SK-N-SH (cell line): ENCODE measurements at regions not wholly inside any gene's neighbourhood (a gene's known extent, or its start where the extent isn't known, plus 50 kb on each side); places are given as distances from the start of the nearest gene placed in this dataset.

Experiments used
- CTCF ChIA-PET: fragments of 300-600, 350-600 bp; formaldehyde crosslinking; extraction: SDS; loops from one replicate; lab custom pipeline; 2021; lab: Yijun Ruan, JAX
- POLR2A ChIA-PET: fragments of 350-600 bp; sonication (Branson Sonifier 250); formaldehyde crosslinking; extraction: SDS; loops from one replicate; lab custom pipeline; 2020; ENCODE audit warnings: antibody characterized with exemption, inconsistent platforms; lab: Yijun Ruan, JAX
- DNase-seq: peaks from one replicate; pipeline ENCODE4 v3.0.0; 2012
- H2AFZ ChIP-seq: fragments of 200-600 bp; sonication (generic); 2 replicates; pipeline ENCODE4 v1.8.1; 2016; ENCODE audit warnings: antibody characterized with exemption, mild to moderate bottlenecking, low read depth
- H3F3A ChIP-seq: fragments of 200-600 bp; sonication (generic); replicated peaks from 2 replicates; pipeline ENCODE3; 2016; ENCODE audit warnings: antibody characterized with exemption, mild to moderate bottlenecking; ENCODE audit not compliant: insufficient read depth
- H3K27ac ChIP-seq, 2 experiments: fragments of 200-500 bp in 1 of 2; fragments of 200-600 bp in 1 of 2; sonication (Bioruptor generic) in 1 of 2; sonication (generic), shearing (Covaris generic) in 1 of 2; 2 replicates each; pipeline versions ENCODE4 v1.5.1 to v1.6.1; 2014 to 2016; ENCODE audit warnings: low read depth in 2 of 2, inconsistent platforms in 1 of 2, low read length in 1 of 2, mild to moderate bottlenecking in 1 of 2, mixed read lengths in 1 of 2
- H3K27me3 ChIP-seq: fragments of 200-600 bp; sonication (generic), shearing (Covaris generic); 2 replicates; pipeline ENCODE4 v1.6.1; 2016; ENCODE audit warnings: mixed run types; ENCODE audit not compliant: insufficient read depth
- H3K36me3 ChIP-seq, 2 experiments: fragments of 200-500 bp in 1 of 2; fragments of 200-600 bp in 1 of 2; sonication (Bioruptor generic) in 1 of 2; sonication (generic) in 1 of 2; replicated peaks in 1 of 2; 2 replicates each; pipeline versions ENCODE3 to v1.5.1; 2014 to 2016; ENCODE audit warnings: low read length in 1 of 2, mild to moderate bottlenecking in 1 of 2; ENCODE audit not compliant: insufficient read depth in 2 of 2, control insufficient read depth in 1 of 2
- H3K4me1 ChIP-seq, 2 experiments: fragments of 200-500 bp in 1 of 2; fragments of 200-600 bp in 1 of 2; sonication (Bioruptor generic) in 1 of 2; sonication (generic), shearing (Covaris generic) in 1 of 2; 2 replicates each; pipeline versions ENCODE4 v1.5.1 to v1.6.1; 2014 to 2016; ENCODE audit warnings: low read depth in 1 of 2, low read length in 1 of 2, mixed run types in 1 of 2; ENCODE audit not compliant: insufficient read depth in 2 of 2, control insufficient read depth in 1 of 2
- H3K4me2 ChIP-seq: fragments of 200-600 bp; sonication (generic), shearing (Covaris generic); 2 replicates; pipeline ENCODE4 v1.6.1; 2017; ENCODE audit warnings: mixed run types
- H3K4me3 ChIP-seq, 2 experiments: fragments of 200-500 bp in 1 of 2; fragments of 200-600 bp in 1 of 2; sonication (Bioruptor generic) in 1 of 2; sonication (generic), shearing (Covaris generic) in 1 of 2; 2 replicates each; pipeline versions ENCODE4 v1.5.1 to v1.8.1; 2014 to 2016; ENCODE audit warnings: low read depth in 2 of 2, inconsistent platforms in 1 of 2, low read length in 1 of 2, mild to moderate bottlenecking in 1 of 2, mixed read lengths in 1 of 2, moderate library complexity in 1 of 2
- H3K79me2 ChIP-seq: fragments of 200-600 bp; sonication (generic); 2 replicates; pipeline ENCODE4 v1.8.1; 2017; ENCODE audit warnings: mild to moderate bottlenecking; ENCODE audit not compliant: insufficient read depth
- H3K9ac ChIP-seq: fragments of 200-600 bp; sonication (generic); 2 replicates; pipeline ENCODE4 v1.6.1; 2017; ENCODE audit warnings: mixed run types
- H3K9me2 ChIP-seq: fragments of 200-600 bp; sonication (generic); 2 replicates; pipeline ENCODE4 v1.6.1; 2017; ENCODE audit warnings: mixed run types
- H3K9me3 ChIP-seq: fragments of 200-600 bp; sonication (generic); 2 replicates; pipeline ENCODE4 v1.6.1; 2017; ENCODE audit warnings: mixed run types, mild to moderate bottlenecking, moderate library complexity
- H4K20me1 ChIP-seq: fragments of 200-600 bp; sonication (generic); 2 replicates; pipeline ENCODE4 v1.6.1; 2017; ENCODE audit warnings: mild to moderate bottlenecking, mixed run types; ENCODE audit not compliant: insufficient read depth
- CHD2 ChIP-seq: fragments of 150-350 bp; IDR thresholded peaks from 2 replicates; pipeline ENCODE4 v1.6.1; 2018; ENCODE audit warnings: low read length; ENCODE audit not compliant: partially characterized antibody
- FOSL2 ChIP-seq: IDR thresholded peaks from 2 replicates; pipeline ENCODE4 v1.4.0; 2012; ENCODE audit warnings: low read depth, mild to moderate bottlenecking, moderate library complexity, borderline replicate concordance
- FOXJ3 ChIP-seq: sonication (generic); formaldehyde crosslinking; IDR thresholded peaks from 2 replicates; pipeline ENCODE4 v1.5.1; 2020; ENCODE audit warnings: mild to moderate bottlenecking, missing genetic modification reagents
- FOXM1 ChIP-seq: IDR thresholded peaks from 2 replicates; pipeline ENCODE4 v1.4.0; 2012; ENCODE audit warnings: low read depth, mild to moderate bottlenecking
- IRF3 ChIP-seq: fragments of 150-350 bp; IDR thresholded peaks from 2 replicates; pipeline ENCODE4 v1.6.1; 2016; ENCODE audit warnings: mild to moderate bottlenecking, low read depth, low read length
- MEF2A ChIP-seq: IDR thresholded peaks from 2 replicates; pipeline ENCODE4 v1.4.0; 2012; ENCODE audit warnings: low read depth, borderline replicate concordance
- NFIC ChIP-seq: IDR thresholded peaks from 2 replicates; pipeline ENCODE4 v1.4.0; 2012; ENCODE audit warnings: borderline replicate concordance
- NRF1 ChIP-seq: IDR thresholded peaks from 2 replicates; pipeline ENCODE4 v1.6.1; 2012; ENCODE audit warnings: low read depth, mild to moderate bottlenecking, low read length
- PBX3 ChIP-seq: IDR thresholded peaks from 2 replicates; pipeline ENCODE4; 2012
- POLR2AphosphoS5 ChIP-seq: IDR thresholded peaks from 2 replicates; pipeline ENCODE4 v1.6.1; 2012; ENCODE audit warnings: low read depth, low read length
- RCOR1 ChIP-seq: fragments of 150-350 bp; IDR thresholded peaks from 2 replicates; pipeline ENCODE4 v1.6.1; 2017; ENCODE audit warnings: antibody characterized with exemption, low read length
- RFX5 ChIP-seq: IDR thresholded peaks from 2 replicates; pipeline ENCODE4 v1.6.1; 2012; ENCODE audit warnings: mild to moderate bottlenecking, improper control_type of control experiment, low read length
- SIN3A ChIP-seq: IDR thresholded peaks from 2 replicates; pipeline ENCODE4 v1.6.1; 2012; ENCODE audit warnings: low read depth, mild to moderate bottlenecking, low read length, moderate library complexity, borderline replicate concordance
- TAF1 ChIP-seq: IDR thresholded peaks from 2 replicates; pipeline ENCODE4 v1.6.1; 2012; ENCODE audit warnings: low read depth, mild to moderate bottlenecking, low read length, moderate library complexity, borderline replicate concordance
- TCF12 ChIP-seq: IDR thresholded peaks from 2 replicates; pipeline ENCODE4 v1.4.0; 2012
- TEAD4 ChIP-seq: IDR thresholded peaks from 2 replicates; pipeline ENCODE4 v1.4.0; 2012; ENCODE audit warnings: mild to moderate bottlenecking, borderline replicate concordance; ENCODE audit not compliant: insufficient read depth
- USF1 ChIP-seq: IDR thresholded peaks from 2 replicates; pipeline ENCODE4 v1.4.0; 2012; ENCODE audit warnings: low read depth, borderline replicate concordance
- USF2 ChIP-seq: fragments of 150-350 bp; IDR thresholded peaks from 2 replicates; pipeline ENCODE4 v1.6.1; 2017; ENCODE audit warnings: antibody characterized with exemption, low read length, low read depth, borderline replicate concordance
- YY1 ChIP-seq: IDR thresholded peaks from 2 replicates; pipeline ENCODE4 v1.4.0; 2012; ENCODE audit warnings: low read depth, mild to moderate bottlenecking
- WGBS: methylation state at CpG from one replicate; pipeline ENCODE4 v1.1.6; 2017; ENCODE audit warnings: low lambda C conversion rate; 5-methylcytosine and 5-hydroxymethylcytosine counted together

GRCh38 chr14:84028080-84028604 lies 1501.8 kb upstream of the FLRT2 start (continued):
- TF ChIP-seq NFIC (no peak), IRF3 (no peak), YY1 (no peak), MEF2A (no peak), FOXM1 (no peak), POLR2AphosphoS5 (no peak)
- TF ChIP-seq, all 33 proteins: peak for 0

GRCh38 chr14:84029246-84029645 lies 1500.7 kb upstream of the FLRT2 start:
- ChIA-PET CTCF (no interaction called here), POLR2A (no interaction called here)
- H3K4me3 ChIP-seq = no peak overlapping the region
- DNase-seq = no peak
- H3K9me2 ChIP-seq = no peaks in the 10 kb centered on the region
- TF ChIP-seq FOSL2 = no peak
- TF ChIP-seq IRF3 = no peak
- no peak for TF ChIP-seq TAF1
- TF ChIP-seq SIN3A = no peak
- H3K9ac ChIP-seq = no peak overlapping the region
- no peaks in the 10 kb centered on the region for H3K9me3 ChIP-seq
- H3K4me2 ChIP-seq = no peak overlapping the region
- no peak overlapping the region for H3K27ac ChIP-seq
- no peak overlapping the region for H2AFZ ChIP-seq
- no peaks in the 10 kb centered on the region for H3K27me3 ChIP-seq
- H3F3A ChIP-seq = no peaks in the 10 kb centered on the region
- H3K79me2 ChIP-seq = no peaks in the 10 kb centered on the region
- H3K4me1 ChIP-seq = peaks cover 0 to 4% of the 10 kb centered on the region in 2 experiments; a peak in 1 of 4 replicates
- no peaks in the 10 kb centered on the region for H3K36me3 ChIP-seq
- H4K20me1 ChIP-seq = no peaks in the 10 kb centered on the region

- no peak for DNase-seq
- 8% methylated on average over 7 of the region's 7 CpGs for WGBS
- Histone ChIP-seq H3K36me3 (no peaks in the 10 kb centered on the region), H3K79me2 (no peaks in the 10 kb centered on the region), H3K4me1 (peaks cover 0 to 4% of the 10 kb centered on the region in 2 experiments; a peak in 1 of 4 replicates), H3K4me3 (no peak overlapping the region), H2AFZ (no peak overlapping the region), H3K9me2 (no peaks in the 10 kb centered on the region), H3K9me3 (no peaks in the 10 kb centered on the region), H3K4me2 (no peak overlapping the region), H3K27me3 (no peaks in the 10 kb centered on the region), H3K27ac (no peak overlapping the region), H3K9ac (no peak overlapping the region), H3F3A (no peaks in the 10 kb centered on the region), H4K20me1 (no peaks in the 10 kb centered on the region)
- CTCF ChIA-PET = no interaction called here
- POLR2A ChIA-PET = no interaction called here
- no peak for TF ChIP-seq USF1
- no peak for TF ChIP-seq CHD2
- no peak for TF ChIP-seq USF2
- no peak for TF ChIP-seq POLR2AphosphoS5
- no peak for TF ChIP-seq FOXM1
- no peak for TF ChIP-seq FOXJ3 (CRISPR knock-in tag)
- TF ChIP-seq YY1 = no peak
- no peak for TF ChIP-seq RCOR1
- TF ChIP-seq TCF12 = no peak
- TF ChIP-seq TEAD4 = no peak
- no peak for TF ChIP-seq NFIC
- no peak for TF ChIP-seq PBX3
- no peak for TF ChIP-seq NRF1
- no peak for TF ChIP-seq RFX5
Observed at GRCh38 chr14:84029720-84030119, 1500.2 kb upstream of the FLRT2 start.
